Glomerular visceral epithelial cell (primary cell): ENCODE measurements at regions not wholly inside any gene's neighbourhood (a gene's known extent, or its start where the extent isn't known, plus 50 kb on each side); places are given as distances from the start of the nearest gene placed in this dataset.

Source experiments
- DNase-seq: peaks from one replicate; pipeline ENCODE4 v3.0.0-alpha.2; 2016; ENCODE audit errors: extremely low spot score

GRCh38 chr17:83178533-83179304 is 99.3 kb downstream of the METRNL start:
- DNase-seq = no peak

DNA sequence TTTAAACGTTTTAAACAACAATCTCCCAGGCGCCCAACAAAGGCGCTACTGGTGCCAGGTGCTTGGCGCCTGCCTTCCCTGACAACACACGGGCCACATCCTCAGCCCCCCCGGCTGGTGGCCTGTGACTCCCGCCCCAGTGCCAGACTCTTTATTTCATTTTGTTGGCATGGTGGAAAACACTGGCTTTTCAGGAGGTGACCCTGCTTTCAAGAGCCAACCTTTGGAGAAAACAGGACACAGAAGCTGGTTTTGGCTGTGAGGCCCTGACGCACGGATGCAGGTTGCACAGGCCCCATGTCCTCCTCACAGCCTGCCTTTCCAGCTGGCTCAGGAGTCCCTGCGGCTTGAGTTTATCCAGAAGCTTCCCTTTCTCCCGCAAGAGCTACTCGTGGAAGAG is 100.0 kb downstream of the METRNL start:
- no peak for DNase-seq

DNA sequence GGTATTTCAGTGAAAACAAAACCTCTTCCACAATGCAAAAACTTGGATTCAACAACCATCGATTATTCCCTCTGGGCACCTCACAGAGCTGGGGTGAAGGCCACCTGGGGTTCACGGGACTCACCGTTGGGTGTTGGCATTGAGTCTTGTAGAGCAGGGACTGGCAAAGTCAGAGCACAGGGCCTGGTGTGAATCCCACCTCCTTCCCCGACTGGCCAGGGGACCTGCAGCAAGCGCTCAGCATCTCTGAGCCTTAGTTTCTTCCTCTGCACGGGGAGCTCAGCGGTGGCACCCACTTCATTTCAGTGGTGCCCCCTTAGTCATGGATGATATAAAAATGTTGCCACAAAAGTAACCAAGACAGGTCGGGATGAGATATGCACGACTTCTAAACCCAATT is 100.4 kb downstream of the METRNL start:
- DNase-seq = no peak

DNA sequence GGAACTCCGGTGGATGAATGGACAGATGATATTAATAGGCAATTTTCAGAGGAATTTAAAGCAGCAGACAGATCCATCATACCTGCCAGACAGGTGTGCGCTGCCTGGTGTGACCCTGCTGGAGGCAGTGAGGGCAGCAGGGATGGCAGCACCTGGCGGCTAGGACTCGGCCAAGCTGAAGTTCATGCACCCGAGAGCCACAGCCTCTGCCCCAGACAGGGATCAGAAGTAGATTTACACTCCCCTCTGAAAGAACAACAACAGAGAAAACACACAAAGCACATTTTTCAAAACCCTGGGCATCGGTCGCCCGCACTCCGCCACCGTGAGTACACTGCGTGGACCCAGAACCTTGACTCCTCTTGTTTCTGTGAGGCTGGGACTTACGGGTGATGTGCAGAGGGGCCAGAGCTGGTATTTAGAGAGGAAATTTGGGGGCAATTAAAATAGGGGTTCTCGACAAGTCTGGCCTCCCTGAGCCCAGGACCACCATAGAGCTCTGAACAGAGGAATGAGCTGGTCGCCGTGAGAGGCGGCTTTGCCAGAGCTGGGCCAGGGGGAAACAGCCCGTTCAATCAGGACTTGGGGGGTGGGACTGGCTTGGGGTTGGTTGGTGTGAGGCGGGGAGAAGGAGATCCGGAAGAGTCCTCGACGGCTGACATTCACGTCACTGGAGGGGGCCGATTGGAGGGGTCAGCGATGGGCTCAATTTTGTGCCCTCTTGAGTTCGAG is 101.0 kb downstream of the METRNL start:
- DNase-seq = no peak

GRCh38 chr17:83180996-83181481 is 101.6 kb downstream of the METRNL start:
- DNase-seq = no peak

GRCh38 chr17:83181991-83182619 is 102.7 kb downstream of the METRNL start:
- DNase-seq = no peak

DNA sequence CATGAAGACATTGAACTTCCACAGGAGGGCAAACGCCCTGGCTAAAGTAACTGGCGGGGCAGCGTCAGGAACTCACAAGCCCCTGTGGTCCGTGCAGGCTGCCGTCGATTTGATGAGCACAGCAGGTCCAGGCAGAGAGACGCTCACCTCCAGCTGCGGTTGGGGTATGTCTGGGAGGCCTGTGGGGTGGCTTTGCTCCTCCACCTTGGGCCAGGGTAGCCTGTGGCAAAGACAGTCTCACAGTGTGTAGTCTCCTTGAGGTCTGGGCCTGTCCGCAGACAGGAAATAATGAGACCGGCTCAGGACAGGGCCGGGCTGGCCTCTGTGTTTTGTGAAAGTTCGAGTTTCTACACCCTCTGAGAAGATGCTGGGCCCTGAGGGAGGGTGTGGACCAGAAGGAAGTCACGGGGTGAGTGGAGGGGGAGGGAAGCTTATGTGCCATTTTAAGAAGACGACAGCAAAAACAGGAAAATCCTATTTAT is 103.3 kb downstream of the METRNL start:
- no peak for DNase-seq

- no peak for DNase-seq
Observed at GRCh38 chr17:83183145-83183948, 103.9 kb downstream of the METRNL start.

- DNase-seq = no peak
Observed at GRCh38 chr17:83183951-83184506, 104.6 kb downstream of the METRNL start.

GRCh38 chr17:83185023-83186002 is 105.9 kb downstream of the METRNL start:
- no peak for DNase-seq

DNA sequence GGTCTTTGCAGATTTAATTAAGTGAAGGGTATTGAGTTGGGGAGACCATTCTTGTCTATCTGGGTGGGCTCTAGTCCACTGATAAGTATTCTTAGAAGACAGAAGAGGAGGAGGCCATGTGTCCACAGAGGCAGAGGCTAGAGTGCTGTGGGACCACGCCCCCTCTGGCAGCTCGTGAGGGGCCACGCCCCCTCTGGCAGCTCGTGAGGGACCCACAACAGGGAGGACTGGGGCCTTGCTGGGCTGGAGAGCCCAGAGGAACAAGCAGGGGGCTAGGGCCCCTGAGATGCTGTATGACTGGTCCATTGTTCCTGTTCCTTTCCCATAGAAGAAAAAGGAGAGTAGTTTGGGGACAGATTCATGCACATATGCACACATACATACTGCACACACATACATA is 106.8 kb downstream of the METRNL start:
- no peak for DNase-seq

DNA sequence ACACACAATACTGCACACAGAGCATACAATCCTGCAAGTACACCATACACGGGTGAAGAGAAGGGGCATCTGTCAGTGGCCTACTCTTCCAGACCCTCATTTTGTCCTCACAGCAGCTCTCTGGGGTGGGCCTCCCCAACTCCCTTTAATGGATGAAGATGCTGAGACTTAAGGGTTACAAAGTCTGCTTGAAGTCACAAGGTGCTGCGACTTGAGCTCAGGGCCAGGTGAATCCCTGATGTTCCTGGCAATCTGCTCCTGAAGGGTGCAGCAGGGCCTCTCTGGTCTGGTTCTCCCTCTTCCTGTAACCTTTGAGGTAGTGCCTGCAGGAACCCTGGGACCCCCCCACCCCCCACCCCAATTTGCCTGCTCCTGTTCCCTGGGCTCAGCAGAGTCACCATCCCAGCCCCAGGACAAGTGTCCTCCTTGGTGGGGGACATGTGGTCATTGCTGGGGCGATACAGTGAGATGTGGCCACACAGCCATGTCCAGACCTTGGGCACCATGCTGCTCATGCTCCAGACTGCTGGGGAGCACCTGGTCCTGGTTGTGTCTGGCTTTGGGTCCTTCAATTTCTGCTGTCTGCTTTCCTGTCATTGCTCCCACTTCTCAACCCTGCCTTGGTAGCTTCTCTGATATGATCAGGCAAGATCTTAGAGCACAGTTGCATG is 107.5 kb downstream of the METRNL start:
- no peak for DNase-seq

GRCh38 chr17:83187782-83188311 is 108.4 kb downstream of the METRNL start:
- no peak for DNase-seq

GRCh38 chr17:83189044-83190003 is 109.9 kb downstream of the METRNL start:
- DNase-seq = no peak

DNA sequence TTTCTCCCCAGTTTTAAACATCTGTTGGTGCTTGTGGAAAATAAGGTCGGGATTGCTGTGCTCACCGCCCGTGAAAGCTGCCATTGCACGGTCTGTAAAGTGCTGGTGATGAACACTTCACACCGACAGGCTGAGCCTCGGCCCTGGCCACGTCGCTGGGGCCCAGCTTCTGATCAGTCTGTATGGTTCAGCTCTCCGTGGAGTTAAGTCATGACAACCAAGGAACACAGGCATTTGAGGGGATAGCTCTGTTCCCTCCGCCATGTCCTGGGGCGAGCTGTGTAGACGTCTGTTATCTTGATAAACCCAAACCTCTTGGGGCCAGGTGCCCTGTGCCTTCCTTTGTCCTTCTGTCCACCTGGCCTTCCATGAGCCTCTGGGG is 110.6 kb downstream of the METRNL start:
- DNase-seq = no peak

DNA sequence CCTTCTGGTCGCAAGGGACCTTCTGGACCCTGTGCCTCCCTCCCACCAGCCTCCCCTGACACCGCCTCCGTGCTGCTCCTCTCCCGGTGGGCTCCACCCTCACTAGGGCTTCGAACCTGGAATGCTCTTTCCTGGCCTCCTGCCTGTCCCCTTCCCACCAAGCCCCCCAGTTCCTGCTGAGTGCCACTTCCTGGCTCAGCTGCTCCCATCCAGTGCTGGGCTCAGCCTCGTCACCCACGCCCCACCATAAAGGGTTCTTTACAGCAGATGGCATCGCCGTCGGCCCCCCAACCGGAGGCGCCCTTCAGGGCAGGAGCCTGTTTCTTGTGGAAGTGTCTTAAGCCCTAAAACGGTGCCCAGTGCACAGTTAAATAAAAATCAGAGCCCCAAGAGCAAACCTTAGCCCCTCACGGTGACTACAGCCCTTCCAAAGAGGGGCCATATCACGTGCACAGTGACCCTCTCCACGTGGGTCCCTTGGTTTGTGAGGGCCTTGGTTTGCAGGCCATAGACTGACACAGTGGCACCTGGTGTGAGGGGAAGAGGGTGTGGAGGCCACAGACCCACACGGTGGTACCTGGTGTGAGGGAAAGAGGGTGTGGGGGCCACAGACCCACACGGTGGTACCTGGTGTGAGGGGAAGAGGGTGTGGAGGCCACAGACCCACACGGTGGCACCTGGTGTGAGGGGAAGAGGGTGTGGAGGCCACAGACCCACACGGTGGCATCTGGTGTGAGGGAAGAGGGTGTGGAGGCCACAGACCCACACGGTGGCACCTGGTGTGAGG is 111.4 kb downstream of the METRNL start:
- DNase-seq = no peak

DNA sequence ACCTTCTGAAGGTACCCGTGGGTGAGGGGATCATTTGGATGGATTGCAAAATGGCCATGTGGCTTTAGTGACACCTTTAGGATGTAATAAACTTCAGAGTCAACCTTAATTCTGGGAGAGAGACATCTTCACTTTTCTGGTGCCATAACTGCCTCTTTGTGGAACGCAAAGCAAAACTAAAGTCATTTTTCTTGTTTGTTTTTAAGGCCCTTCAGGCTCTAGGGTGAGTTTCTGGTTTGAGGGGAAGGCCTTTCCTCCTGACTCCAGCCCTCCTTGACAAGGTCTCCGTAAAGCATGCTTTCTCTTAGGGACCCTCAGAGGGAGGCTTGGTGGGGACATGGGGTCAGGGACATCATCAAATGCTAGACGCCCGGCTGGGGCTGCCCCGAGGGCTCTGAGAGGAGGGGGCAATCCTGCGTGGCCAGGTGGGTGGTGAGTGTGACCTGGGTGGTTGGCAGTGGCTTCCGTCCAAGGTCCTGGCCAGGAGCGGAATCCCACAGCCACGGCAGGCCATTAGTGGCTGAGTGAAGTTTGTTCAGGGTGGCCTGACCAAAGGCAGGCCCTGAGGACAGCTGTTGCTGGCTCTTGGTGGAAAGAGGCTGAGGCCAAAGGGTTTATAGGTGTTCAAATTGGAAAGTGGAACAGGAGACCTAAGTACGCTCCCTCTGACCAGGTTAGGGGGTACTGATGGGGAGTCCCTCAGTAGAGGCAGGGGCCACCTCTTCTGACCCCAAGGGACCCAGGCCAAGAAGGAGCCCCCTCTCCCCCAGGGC is 112.2 kb downstream of the METRNL start:
- DNase-seq = no peak
